PC-9 (cell line): ENCODE measurements at regions not wholly inside any gene's neighbourhood (a gene's known extent, or its start where the extent isn't known, plus 50 kb on each side); places are given as distances from the start of the nearest gene placed in this dataset.

Experiments used
- BruUV-seq: library from RNA; stranded (reverse); fragments of 400-500 nt; replicated peaks from 2 replicates; lab custom pipeline; 2021; lab: Mats Ljungman, UMichigan
- CTCF ChIA-PET: fragments of 300-600 bp; sonication (Branson Sonifier 250); formaldehyde crosslinking; loops from one replicate; lab custom pipeline; 2022; ENCODE audit warnings: antibody characterized with exemption; lab: Charles Lee
- POLR2A ChIA-PET: fragments of 300-600 bp; sonication (Branson Sonifier 250); formaldehyde crosslinking; loops from one replicate; lab custom pipeline; 2022; ENCODE audit warnings: antibody characterized with exemption; ENCODE audit not compliant: unreplicated experiment; lab: Charles Lee
- DNase-seq, 2 experiments: peaks; one replicate each; pipeline versions ENCODE4 v3.0.0 to v3.0.0-alpha.2; 2015 to 2022; ENCODE audit warnings: mixed read lengths in 1 of 2
- H2AFZ ChIP-seq: fragments of 200-600 bp; sonication (generic); 2 replicates; pipeline ENCODE4 v1.8.1; 2017; ENCODE audit warnings: antibody characterized with exemption
- H3F3A ChIP-seq: fragments of 200-600 bp; sonication (generic); 2 replicates; pipeline ENCODE4 v1.8.1; 2017; ENCODE audit warnings: antibody characterized with exemption, mild to moderate bottlenecking, low read depth; ENCODE audit not compliant: insufficient read depth
- H3K27ac ChIP-seq: fragments of 200-600 bp; sonication (generic); 2 replicates; pipeline ENCODE4 v1.6.1; 2016; ENCODE audit warnings: mixed run types
- H3K27me3 ChIP-seq: fragments of 200-600 bp; sonication (generic); 2 replicates; pipeline ENCODE4 v1.6.1; 2016; ENCODE audit warnings: low read depth, mixed run types; ENCODE audit not compliant: insufficient read depth
- H3K36me3 ChIP-seq: fragments of 200-600 bp; sonication (generic); 2 replicates; pipeline ENCODE4 v1.6.1; 2016; ENCODE audit warnings: low read depth, mixed run types
- H3K4me1 ChIP-seq: fragments of 200-600 bp; sonication (generic); replicated peaks from 2 replicates; pipeline ENCODE4 v1.6.1; 2016; ENCODE audit warnings: mixed run types; ENCODE audit not compliant: insufficient read depth
- H3K4me2 ChIP-seq: fragments of 200-600 bp; sonication (generic); 2 replicates; pipeline ENCODE4 v1.6.1; 2017; ENCODE audit warnings: mixed run types
- H3K4me3 ChIP-seq: fragments of 200-600 bp; sonication (generic); 2 replicates; pipeline ENCODE4 v1.6.1; 2016; ENCODE audit warnings: mixed run types
- H3K79me2 ChIP-seq: fragments of 200-600 bp; sonication (generic); 2 replicates; pipeline ENCODE4 v1.6.1; 2017; ENCODE audit warnings: low read depth, mixed run types
- H3K9me2 ChIP-seq: fragments of 200-600 bp; sonication (generic); 2 replicates; pipeline ENCODE4 v1.8.1; 2017; ENCODE audit warnings: mild to moderate bottlenecking; ENCODE audit not compliant: insufficient read depth
- H3K9me3 ChIP-seq: fragments of 200-600 bp; sonication (generic); 2 replicates; pipeline ENCODE4 v1.8.1; 2016; ENCODE audit warnings: low read depth; ENCODE audit not compliant: insufficient read depth
- H4K20me1 ChIP-seq: fragments of 200-600 bp; sonication (generic); 2 replicates; pipeline ENCODE4 v1.8.1; 2017; ENCODE audit not compliant: insufficient read depth
- EZH2 ChIP-seq: fragments of 200-600 bp; sonication (generic); IDR thresholded peaks from 2 replicates; pipeline ENCODE4 v1.8.0; 2017; ENCODE audit warnings: antibody characterized with exemption, low read depth
- intact Hi-C: fragments of 100-400 bp; cut with micrococcal nuclease; formaldehyde crosslinking; loops from one replicate; pipeline ENCODE4 v1.10.0; 2022; ENCODE audit not compliant: unreplicated experiment
- TF ChIP-seq, protein P1 (sequence below): fragments of 200-600 bp; sonication (generic); conservative IDR thresholded peaks from 2 replicates; pipeline ENCODE4 v1.6.1; 2017; ENCODE audit warnings: mixed run types, antibody characterized with exemption, mild to moderate bottlenecking, moderate library complexity

DNA sequence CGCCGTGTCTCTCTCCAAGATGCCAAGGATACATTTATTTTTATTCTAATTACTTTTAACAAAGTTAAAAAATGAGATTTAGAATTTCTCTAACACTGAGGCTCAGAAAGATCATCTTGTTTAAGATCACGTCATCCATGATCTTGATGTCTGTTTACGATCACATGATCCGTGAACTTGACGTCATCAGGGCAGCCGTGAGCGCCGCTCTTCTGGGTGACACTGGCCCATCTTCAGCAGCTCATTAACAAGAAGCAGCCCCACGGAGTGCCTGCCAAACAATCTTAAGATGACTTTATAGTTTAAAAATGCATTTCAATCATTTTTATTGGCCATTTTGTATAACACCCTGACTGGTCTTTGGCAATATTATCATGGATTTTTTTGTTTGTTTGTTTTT lies 291.1 kb upstream of the PRKCQ start:
- intact Hi-C loops, result no loop called here
- H2AFZ ChIP-seq, result no peak overlapping the region
- no peak for DNase-seq
- H3K79me2 ChIP-seq, result no peaks in the 10 kb centered on the region
- no peaks in the 10 kb centered on the region for H3K9me3 ChIP-seq
- H3K4me3 ChIP-seq, result no peak overlapping the region
- H4K20me1 ChIP-seq, result no peaks in the 10 kb centered on the region
- no peaks in the 10 kb centered on the region for H3F3A ChIP-seq
- no peaks in the 10 kb centered on the region for H3K36me3 ChIP-seq
- no TSS peak for BruUV-seq
- no peaks in the 10 kb centered on the region for H3K4me1 ChIP-seq
- ChIA-PET POLR2A (no interaction called here), CTCF (no interaction called here)
- no peaks in the 10 kb centered on the region for H3K9me2 ChIP-seq
- TF ChIP-seq, protein P1, sequence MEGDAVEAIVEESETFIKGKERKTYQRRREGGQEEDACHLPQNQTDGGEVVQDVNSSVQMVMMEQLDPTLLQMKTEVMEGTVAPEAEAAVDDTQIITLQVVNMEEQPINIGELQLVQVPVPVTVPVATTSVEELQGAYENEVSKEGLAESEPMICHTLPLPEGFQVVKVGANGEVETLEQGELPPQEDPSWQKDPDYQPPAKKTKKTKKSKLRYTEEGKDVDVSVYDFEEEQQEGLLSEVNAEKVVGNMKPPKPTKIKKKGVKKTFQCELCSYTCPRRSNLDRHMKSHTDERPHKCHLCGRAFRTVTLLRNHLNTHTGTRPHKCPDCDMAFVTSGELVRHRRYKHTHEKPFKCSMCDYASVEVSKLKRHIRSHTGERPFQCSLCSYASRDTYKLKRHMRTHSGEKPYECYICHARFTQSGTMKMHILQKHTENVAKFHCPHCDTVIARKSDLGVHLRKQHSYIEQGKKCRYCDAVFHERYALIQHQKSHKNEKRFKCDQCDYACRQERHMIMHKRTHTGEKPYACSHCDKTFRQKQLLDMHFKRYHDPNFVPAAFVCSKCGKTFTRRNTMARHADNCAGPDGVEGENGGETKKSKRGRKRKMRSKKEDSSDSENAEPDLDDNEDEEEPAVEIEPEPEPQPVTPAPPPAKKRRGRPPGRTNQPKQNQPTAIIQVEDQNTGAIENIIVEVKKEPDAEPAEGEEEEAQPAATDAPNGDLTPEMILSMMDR, result no peak
- TF ChIP-seq EZH2, result no peak
- no peak overlapping the region for H3K27ac ChIP-seq
- peaks cover 6% of the 10 kb centered on the region; the same call in 1 of the 2 replicates for H3K27me3 ChIP-seq
- no peak overlapping the region for H3K4me2 ChIP-seq

- DNase-seq, result no peak
- Histone ChIP-seq H3K36me3 (no peaks in the 10 kb centered on the region), H3K9me3 (no peaks in the 10 kb centered on the region), H2AFZ (no peak overlapping the region), H3K4me3 (no peak overlapping the region), H3K27ac (no peak overlapping the region), H3K9me2 (no peaks in the 10 kb centered on the region), H3F3A (no peaks in the 10 kb centered on the region), H3K79me2 (no peaks in the 10 kb centered on the region), H3K4me2 (no peak overlapping the region), H3K4me1 (no peaks in the 10 kb centered on the region), H4K20me1 (no peaks in the 10 kb centered on the region), H3K27me3 (peaks cover 6% of the 10 kb centered on the region; the same call in 1 of the 2 replicates)
- TF ChIP-seq, protein P1, result no peak
- TF ChIP-seq EZH2, result no peak
- intact Hi-C loops, result no loop called here
- no TSS peak for BruUV-seq
- CTCF ChIA-PET, result no interaction called here
- POLR2A ChIA-PET, result no interaction called here
Observed at GRCh38 chr10:6868036-6868725, 288.1 kb upstream of the PRKCQ start.

DNA sequence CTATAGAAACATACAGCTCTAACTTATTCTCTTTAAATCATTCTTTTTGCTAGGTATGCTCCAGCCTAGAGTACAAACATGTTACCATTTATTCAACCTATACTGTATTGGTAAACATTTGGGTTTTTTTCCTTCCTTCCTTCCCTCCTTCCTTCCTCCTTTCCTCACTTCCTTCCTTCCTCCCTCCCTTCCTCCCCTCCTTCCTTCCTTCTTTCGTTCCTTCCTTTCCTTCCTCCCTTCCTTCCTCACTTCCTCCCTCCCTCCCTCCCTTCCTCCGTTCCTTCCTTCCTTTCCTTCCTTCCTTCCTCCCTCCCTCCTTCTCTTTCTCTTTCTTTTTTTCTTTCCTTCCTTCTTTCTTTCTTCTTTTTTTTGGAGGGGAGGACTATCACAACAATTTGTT lies 286.7 kb upstream of the PRKCQ start:
- POLR2A ChIA-PET, result no interaction called here
- no peak for TF ChIP-seq EZH2
- TF ChIP-seq, protein P1, result no peak
- Histone ChIP-seq H3K9me3 (no peaks in the 10 kb centered on the region), H3K79me2 (no peaks in the 10 kb centered on the region), H3K36me3 (no peaks in the 10 kb centered on the region), H3K4me1 (no peaks in the 10 kb centered on the region), H3K9me2 (no peaks in the 10 kb centered on the region), H3K27ac (no peak overlapping the region), H3K4me2 (no peak overlapping the region), H3K27me3 (peaks cover 2% of the 10 kb centered on the region; the same call in 1 of the 2 replicates), H4K20me1 (no peaks in the 10 kb centered on the region), H2AFZ (no peak overlapping the region), H3F3A (no peaks in the 10 kb centered on the region), H3K4me3 (no peak overlapping the region)
- intact Hi-C loops, result no loop called here
- CTCF ChIA-PET, result no interaction called here
- no peak for DNase-seq
- BruUV-seq, result no TSS peak
